Activated naive CD8-positive, alpha-beta T cell (primary cell): ENCODE measurements at regions not wholly inside any gene's neighbourhood (a gene's known extent, or its start where the extent isn't known, plus 50 kb on each side); places are given as distances from the start of the nearest gene placed in this dataset.
"Not testable (repeated sequence)": the region's sequence is repeated elsewhere in the genome, so short reads cannot be mapped to it uniquely, and the experiment has no call there.

ENCODE experiments used
- H3K27ac Mint-ChIP-seq: one replicate; pipeline ENCODE4 v1.8.0; 2021; ENCODE audit warnings: mixed read lengths
- H3K27me3 Mint-ChIP-seq: one replicate; pipeline ENCODE4 v1.8.0; 2021; ENCODE audit warnings: mixed read lengths
- H3K36me3 Mint-ChIP-seq: one replicate; pipeline ENCODE4 v1.8.0; 2021; ENCODE audit warnings: mixed read lengths
- H3K4me1 Mint-ChIP-seq: one replicate; pipeline ENCODE4 v1.8.0; 2021; ENCODE audit warnings: low read depth, mixed read lengths
- H3K4me3 Mint-ChIP-seq: one replicate; pipeline ENCODE4 v1.8.0; 2021; ENCODE audit warnings: mild to moderate bottlenecking, mixed read lengths
- H3K9me3 Mint-ChIP-seq: one replicate; pipeline ENCODE4 v1.8.0; 2021; ENCODE audit warnings: low read depth, mixed read lengths

DNA sequence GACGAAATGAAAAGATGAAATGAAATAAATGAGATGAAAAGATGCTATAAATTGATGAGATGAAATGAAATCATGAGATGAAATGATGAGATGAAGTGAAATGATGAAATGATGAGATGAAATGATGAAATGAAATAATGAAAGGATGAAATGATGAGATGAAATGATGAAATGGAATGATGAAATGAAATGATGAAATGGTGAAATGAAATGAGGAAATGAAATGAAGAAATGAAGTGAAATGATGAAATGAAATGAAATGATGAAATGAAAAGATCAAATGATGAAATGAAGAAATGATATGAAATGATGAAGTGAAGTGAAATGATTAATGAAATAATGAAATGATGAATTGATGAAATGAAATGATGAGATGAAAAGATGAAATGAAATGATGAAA lies 138.5 kb upstream of the ERV3-1 start:
- not testable (repeated sequence) for H3K4me3 Mint-ChIP-seq, H3K27ac Mint-ChIP-seq, H3K9me3 Mint-ChIP-seq, H3K4me1 Mint-ChIP-seq, H3K27me3 Mint-ChIP-seq, H3K36me3 Mint-ChIP-seq

DNA sequence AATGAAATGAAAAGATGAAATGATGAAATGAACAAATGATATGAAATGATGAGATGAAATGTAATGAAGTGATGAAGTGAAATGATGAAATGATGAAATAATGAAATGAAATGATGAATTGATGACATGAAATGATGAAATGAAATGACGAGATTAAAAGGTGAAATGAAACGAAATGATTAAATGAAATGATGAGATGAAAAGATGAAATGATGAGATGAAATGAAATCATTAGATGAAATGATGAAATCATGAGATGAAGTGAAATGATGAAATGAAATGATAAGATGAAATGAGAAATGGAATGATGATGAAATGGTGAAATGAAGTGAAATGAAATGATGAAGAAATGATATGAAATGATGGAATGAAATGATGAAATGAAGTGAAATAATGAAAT lies 138.1 kb upstream of the ERV3-1 start:
- not testable (repeated sequence) for H3K4me1 Mint-ChIP-seq, H3K9me3 Mint-ChIP-seq, H3K27ac Mint-ChIP-seq, H3K27me3 Mint-ChIP-seq, H3K36me3 Mint-ChIP-seq, H3K4me3 Mint-ChIP-seq

GRCh38 chr7:65144119-65144518 lies 137.6 kb upstream of the ERV3-1 start:
- not testable (repeated sequence) for H3K27me3 Mint-ChIP-seq, H3K9me3 Mint-ChIP-seq, H3K36me3 Mint-ChIP-seq, H3K4me1 Mint-ChIP-seq, H3K27ac Mint-ChIP-seq, H3K4me3 Mint-ChIP-seq

DNA sequence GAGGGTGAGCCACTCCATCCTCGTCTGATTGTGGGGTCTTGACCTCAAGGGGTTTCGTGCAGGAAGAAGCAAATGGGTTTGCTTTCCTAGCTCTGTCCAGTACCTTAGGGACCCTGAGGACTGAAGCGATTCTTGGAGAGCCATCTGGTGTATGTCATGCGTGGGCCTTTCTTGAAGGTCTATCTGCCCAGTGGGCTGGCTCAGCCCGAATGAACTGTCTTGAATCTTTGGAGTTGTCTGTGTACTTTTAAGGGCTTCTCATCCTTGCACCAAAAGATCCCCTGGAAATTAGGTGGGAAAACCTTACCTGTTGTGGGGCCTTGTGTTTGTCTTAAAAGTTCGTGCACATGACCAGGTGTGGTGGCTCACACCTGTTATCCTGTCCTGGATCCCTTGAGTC lies 135.4 kb upstream of the ERV3-1 start:
- H3K27ac Mint-ChIP-seq, H3K9me3 Mint-ChIP-seq, H3K4me1 Mint-ChIP-seq, H3K4me3 Mint-ChIP-seq, H3K27me3 Mint-ChIP-seq, H3K36me3 Mint-ChIP-seq: not testable (repeated sequence)

GRCh38 chr7:65141405-65141778 lies 134.9 kb upstream of the ERV3-1 start:
- not testable (repeated sequence) for H3K36me3 Mint-ChIP-seq, H3K4me1 Mint-ChIP-seq, H3K9me3 Mint-ChIP-seq, H3K4me3 Mint-ChIP-seq, H3K27ac Mint-ChIP-seq, H3K27me3 Mint-ChIP-seq

- H3K4me1 Mint-ChIP-seq, H3K27me3 Mint-ChIP-seq, H3K9me3 Mint-ChIP-seq, H3K27ac Mint-ChIP-seq, H3K4me3 Mint-ChIP-seq, H3K36me3 Mint-ChIP-seq: not testable (repeated sequence)
Measured at GRCh38 chr7:65140543-65141404, 134.3 kb upstream of the ERV3-1 start.

DNA sequence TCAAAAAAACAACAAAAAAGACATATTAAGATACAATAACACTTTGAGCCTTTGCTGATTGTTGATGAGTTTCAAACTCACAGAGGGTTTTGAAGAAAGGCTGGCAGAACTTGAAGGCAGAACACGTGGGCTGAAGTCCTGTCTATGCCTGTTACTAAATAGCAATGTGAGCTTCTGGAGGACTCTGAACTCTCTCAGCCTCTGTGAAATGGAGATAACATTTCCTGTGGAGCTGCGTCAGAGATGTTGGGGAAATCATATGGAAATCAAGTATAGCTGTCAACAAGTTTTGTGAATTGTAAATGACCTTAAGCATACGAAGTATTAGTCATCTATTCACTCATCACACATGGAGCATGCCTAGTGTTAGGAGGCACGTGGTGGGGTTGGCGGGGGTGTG lies 130.4 kb upstream of the ERV3-1 start:
- not testable (repeated sequence) for H3K4me3 Mint-ChIP-seq, H3K4me1 Mint-ChIP-seq, H3K9me3 Mint-ChIP-seq, H3K27me3 Mint-ChIP-seq, H3K27ac Mint-ChIP-seq, H3K36me3 Mint-ChIP-seq

DNA sequence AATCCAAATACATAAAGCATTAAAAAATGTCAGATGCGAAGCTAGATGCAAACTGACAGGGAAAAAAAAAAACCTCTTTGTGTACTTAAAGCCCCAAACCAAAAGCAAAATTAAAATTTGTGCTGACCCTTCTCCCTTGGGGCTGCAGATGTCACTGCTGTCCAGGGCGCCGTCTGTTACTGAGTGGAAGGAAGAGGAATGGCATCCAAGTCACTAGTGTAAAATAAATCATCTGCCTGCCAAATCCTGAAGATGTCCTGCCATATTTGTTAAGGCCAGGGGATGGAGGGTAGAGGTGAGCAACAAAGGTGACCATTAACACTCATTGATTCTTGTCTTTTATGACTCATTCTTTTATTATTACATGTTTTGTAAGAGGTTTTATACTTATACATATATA lies 126.6 kb upstream of the ERV3-1 start:
- not testable (repeated sequence) for H3K9me3 Mint-ChIP-seq, H3K36me3 Mint-ChIP-seq, H3K4me3 Mint-ChIP-seq, H3K27ac Mint-ChIP-seq, H3K27me3 Mint-ChIP-seq, H3K4me1 Mint-ChIP-seq

DNA sequence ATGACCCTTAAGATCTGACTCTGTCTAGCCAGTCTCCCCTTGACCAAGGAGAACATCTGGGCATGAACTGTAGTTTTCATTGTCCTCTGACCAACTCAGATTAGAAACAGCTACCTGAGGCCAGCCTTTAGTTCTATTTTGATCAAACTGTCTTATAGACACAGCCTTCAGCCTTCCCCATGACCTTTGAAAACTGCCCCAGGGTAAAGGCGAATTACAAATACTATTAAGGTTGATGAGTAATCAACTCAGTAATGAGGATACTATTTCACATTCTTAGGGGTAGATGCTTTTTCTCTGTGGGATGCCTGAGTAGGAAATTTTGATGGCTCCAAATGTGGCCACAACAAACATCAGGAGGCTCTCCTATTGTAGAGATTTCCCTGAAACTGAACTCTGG lies 125.8 kb upstream of the ERV3-1 start:
- H3K36me3 Mint-ChIP-seq, H3K4me1 Mint-ChIP-seq, H3K4me3 Mint-ChIP-seq, H3K27ac Mint-ChIP-seq, H3K9me3 Mint-ChIP-seq, H3K27me3 Mint-ChIP-seq: not testable (repeated sequence)

DNA sequence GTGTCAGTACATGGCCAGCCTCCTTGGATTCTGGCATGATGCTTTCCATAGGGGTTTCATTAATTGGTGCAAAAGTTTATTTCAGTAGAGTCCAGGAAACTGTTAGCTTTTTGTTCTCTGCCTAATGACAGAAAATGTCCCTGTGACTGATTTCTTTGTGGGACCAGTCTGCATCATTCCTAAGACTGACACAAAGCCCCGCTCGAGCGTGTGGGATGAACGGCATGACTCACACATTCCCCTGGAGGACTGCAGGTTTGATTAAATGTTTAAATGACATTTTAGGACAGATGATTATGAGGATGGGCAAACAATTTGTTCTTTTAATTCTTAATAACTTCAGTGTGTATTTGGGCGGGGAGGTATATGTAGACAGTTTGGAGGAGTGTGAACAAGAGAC lies 120.9 kb upstream of the ERV3-1 start:
- H3K4me3 Mint-ChIP-seq, H3K9me3 Mint-ChIP-seq, H3K27ac Mint-ChIP-seq, H3K36me3 Mint-ChIP-seq, H3K27me3 Mint-ChIP-seq, H3K4me1 Mint-ChIP-seq: not testable (repeated sequence)

DNA sequence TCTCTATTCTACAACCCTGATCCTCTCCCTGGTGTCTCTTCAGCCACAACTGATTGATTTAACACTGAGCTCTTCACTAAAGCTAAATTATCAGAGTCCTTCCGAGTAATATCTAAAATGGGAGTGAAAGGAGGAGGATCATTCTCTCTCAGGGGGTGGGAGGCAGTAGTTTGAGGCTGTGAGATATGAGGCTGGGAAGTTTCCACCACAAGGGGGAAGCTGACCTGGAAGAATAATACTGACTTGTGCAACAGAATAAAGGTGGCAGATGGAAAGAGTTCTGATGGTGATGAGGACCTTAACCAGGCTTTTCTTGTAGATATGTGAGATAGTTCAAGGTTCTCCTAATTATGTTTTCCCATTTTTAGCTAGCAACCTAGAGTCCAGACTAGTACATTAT lies 118.1 kb upstream of the ERV3-1 start:
- H3K36me3 Mint-ChIP-seq, H3K4me3 Mint-ChIP-seq, H3K9me3 Mint-ChIP-seq, H3K27ac Mint-ChIP-seq, H3K4me1 Mint-ChIP-seq, H3K27me3 Mint-ChIP-seq: not testable (repeated sequence)

DNA sequence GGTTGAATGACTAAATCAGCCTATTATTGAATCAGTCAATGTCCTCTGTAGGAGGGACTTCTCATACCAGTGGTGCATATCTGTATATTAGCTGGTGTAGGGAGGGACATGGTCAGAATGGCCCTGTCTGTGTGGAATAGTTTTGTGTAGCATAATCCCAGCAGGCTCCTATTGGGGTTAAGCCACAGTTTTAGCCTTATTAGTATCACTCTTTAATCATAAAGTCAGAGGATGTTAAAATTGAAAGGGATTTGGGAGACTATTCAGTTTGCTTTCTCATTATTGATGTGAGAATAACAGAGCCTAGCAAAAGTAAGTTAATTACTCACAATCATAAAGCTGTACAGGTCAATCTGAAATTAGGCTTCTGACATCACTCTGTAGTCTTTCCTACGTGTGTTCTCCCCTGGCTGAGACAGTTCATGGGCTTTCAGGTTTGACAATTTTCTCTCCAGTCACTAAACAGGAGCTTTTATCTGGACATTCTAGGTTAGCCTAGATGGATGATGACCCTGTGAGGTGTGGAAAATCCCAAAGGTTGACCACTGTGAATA lies 99.2 kb upstream of the ERV3-1 start:
- not testable (repeated sequence) for H3K4me3 Mint-ChIP-seq, H3K27me3 Mint-ChIP-seq, H3K9me3 Mint-ChIP-seq, H3K27ac Mint-ChIP-seq, H3K4me1 Mint-ChIP-seq
- peaks cover 13% of the 10 kb centered on the region for H3K36me3 Mint-ChIP-seq

- H3K27me3 Mint-ChIP-seq, H3K4me1 Mint-ChIP-seq, H3K27ac Mint-ChIP-seq, H3K9me3 Mint-ChIP-seq, H3K4me3 Mint-ChIP-seq: not testable (repeated sequence)
- H3K36me3 Mint-ChIP-seq = peaks cover 20% of the 10 kb centered on the region
Measured at GRCh38 chr7:65100499-65100898, 94.0 kb upstream of the ERV3-1 start.

GRCh38 chr7:65081669-65082055 lies 75.2 kb upstream of the ERV3-1 start:
- peak overlapping the region; percentile 86 for H3K4me3 Mint-ChIP-seq
- peak overlapping the region; percentile 80 for H3K27ac Mint-ChIP-seq
- not testable (repeated sequence) for H3K4me1 Mint-ChIP-seq, H3K9me3 Mint-ChIP-seq, H3K27me3 Mint-ChIP-seq, H3K36me3 Mint-ChIP-seq

DNA sequence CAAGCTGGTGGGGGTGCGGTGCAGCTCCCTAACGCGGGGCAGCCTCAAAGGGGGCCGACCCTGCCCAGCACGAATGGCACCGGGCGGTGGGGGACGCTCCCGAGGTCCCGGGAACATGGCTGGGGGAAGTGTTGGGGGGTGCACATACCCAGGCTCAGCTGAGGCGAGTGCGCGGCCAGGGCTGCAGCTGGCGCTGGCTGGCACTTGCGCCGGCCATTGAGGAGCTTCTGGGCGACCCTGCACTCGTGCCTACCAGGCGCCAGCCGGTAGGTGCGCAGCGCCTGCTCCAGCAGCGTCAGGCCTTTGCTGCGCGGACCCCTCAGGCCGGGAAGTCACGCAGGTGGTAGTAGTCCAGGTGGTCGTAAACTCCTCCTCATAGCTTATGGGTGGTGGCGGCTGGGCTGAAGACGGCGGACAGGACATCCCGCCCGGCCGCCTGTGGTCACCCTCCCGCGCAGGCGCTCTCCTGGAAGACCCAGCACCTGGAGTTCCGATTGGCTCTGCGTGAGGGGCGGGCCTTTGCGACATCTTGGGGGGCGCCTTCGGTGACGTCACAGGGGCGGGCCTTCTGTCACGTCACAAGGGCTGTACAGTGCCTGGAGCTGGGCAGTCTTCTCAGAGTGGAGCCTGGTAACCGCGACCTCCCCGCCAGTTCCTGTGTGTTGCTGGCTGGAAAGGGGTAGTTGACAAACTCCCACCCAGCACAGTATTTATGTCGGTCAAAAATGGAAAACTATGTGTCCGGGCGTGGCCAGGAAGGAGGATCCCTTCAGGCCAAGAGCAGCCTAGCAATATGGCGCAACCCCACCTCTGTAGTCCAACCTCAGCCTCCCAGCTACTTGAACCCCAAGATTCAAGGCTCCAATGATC lies 74.5 kb upstream of the ERV3-1 start:
- H3K4me1 Mint-ChIP-seq, H3K36me3 Mint-ChIP-seq, H3K9me3 Mint-ChIP-seq, H3K27me3 Mint-ChIP-seq: not testable (repeated sequence)
- Mint-ChIP-seq H3K27ac (peak overlapping the region; percentile 80), H3K4me3 (peak overlapping the region; percentile 86)

- not testable (repeated sequence) for H3K27ac Mint-ChIP-seq, H3K9me3 Mint-ChIP-seq, H3K4me1 Mint-ChIP-seq, H3K4me3 Mint-ChIP-seq, H3K36me3 Mint-ChIP-seq, H3K27me3 Mint-ChIP-seq
Measured at GRCh38 chr7:65074959-65075358, 68.5 kb upstream of the ERV3-1 start.
